Osteoblast (primary cell): ENCODE measurements at regions not wholly inside any gene's neighbourhood (a gene's known extent, or its start where the extent isn't known, plus 50 kb on each side); places are given as distances from the start of the nearest gene placed in this dataset.

ENCODE experiments used
- DNase-seq: peaks from one replicate; pipeline ENCODE4 v3.0.0; 2011; ENCODE audit warnings: low spot score, mixed read lengths; ENCODE audit not compliant: insufficient read length; ENCODE audit errors: missing footprints
- H2AFZ ChIP-seq: 2 replicates; pipeline ENCODE4 v1.6.0; 2011; ENCODE audit warnings: mild to moderate bottlenecking, low read length
- H3K27ac ChIP-seq: 2 replicates; pipeline ENCODE4 v1.5.1; 2011; ENCODE audit warnings: mild to moderate bottlenecking, low read depth, low read length, moderate library complexity
- H3K27me3 ChIP-seq: 2 replicates; pipeline ENCODE4 v1.6.0; 2012; ENCODE audit warnings: mild to moderate bottlenecking, control low read depth, inconsistent platforms, low read length, moderate library complexity; ENCODE audit not compliant: insufficient read depth
- H3K36me3 ChIP-seq: 2 replicates; pipeline ENCODE4 v1.5.1; 2011; ENCODE audit warnings: mild to moderate bottlenecking, low read length, control low read depth, moderate library complexity; ENCODE audit not compliant: insufficient read depth
- H3K4me1 ChIP-seq: 2 replicates; pipeline ENCODE4 v1.5.1; 2011; ENCODE audit warnings: mild to moderate bottlenecking, low read length, control low read depth, moderate library complexity; ENCODE audit not compliant: insufficient read depth
- H3K4me2 ChIP-seq: 2 replicates; pipeline ENCODE4 v1.6.0; 2011; ENCODE audit warnings: mild to moderate bottlenecking, low read length; ENCODE audit not compliant: insufficient read depth
- H3K4me3 ChIP-seq: fragments of 200-600 bp; sonication (generic); 3 replicates; pipeline ENCODE4 v1.5.1; 2012; ENCODE audit warnings: mild to moderate bottlenecking, low read length, inconsistent platforms; ENCODE audit not compliant: insufficient read depth
- H3K79me2 ChIP-seq: 2 replicates; pipeline ENCODE4 v1.6.0; 2012; ENCODE audit warnings: mild to moderate bottlenecking, low read length, control low read depth, inconsistent platforms; ENCODE audit not compliant: insufficient read depth
- H3K9me3 ChIP-seq: 2 replicates; pipeline ENCODE4 v1.5.1; 2011; ENCODE audit warnings: low read depth, low read length, control low read depth
- H4K20me1 ChIP-seq: 2 replicates; pipeline ENCODE4 v1.6.0; 2012; ENCODE audit warnings: mild to moderate bottlenecking, low read length, control low read depth; ENCODE audit not compliant: insufficient read depth
- CTCF ChIP-seq: IDR thresholded peaks from 2 replicates; pipeline ENCODE4 v1.5.1; 2011; ENCODE audit warnings: mild to moderate bottlenecking, low read depth, low read length, moderate library complexity; ENCODE audit errors: extremely low read depth

DNA sequence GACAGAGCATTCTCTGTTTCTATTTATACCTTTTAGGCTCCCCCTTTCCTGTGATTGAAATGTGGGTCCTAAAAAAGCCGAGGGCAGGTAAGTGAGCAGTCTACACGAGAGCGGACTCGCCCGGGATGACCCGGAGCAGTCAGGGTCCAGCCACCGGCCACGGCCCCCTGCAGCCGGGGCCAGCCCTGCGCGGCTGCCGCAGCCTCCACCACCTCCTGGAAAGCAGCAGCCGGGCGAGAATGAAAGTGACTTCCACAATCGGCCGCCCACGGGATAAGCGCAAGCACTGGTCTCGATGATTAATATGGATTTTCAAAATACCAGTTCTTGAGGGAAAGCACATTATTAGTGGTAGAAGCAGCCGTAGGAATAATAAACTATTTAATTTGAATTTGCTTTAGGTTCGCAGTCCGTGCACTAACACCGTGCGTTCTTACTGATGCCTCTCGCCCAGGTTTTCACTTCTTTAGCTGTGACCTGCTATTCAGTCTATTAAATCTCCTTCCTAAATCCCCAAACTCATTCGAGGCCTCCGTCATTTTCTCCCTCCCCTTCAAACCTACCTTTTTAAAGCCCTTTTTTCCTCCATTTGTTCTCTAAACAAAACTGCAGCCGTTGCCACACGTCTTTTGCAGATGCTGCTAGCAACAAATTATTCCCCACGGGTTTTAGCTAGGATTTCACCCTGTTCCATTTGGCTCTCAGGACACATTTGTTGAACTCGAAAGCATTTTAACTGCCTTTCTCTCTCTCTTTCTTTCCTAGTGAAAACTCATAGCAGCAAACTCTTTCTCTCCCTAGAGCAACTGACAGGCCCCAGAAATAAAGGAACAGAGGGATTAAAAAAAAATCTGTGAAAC is 1015.1 kb upstream of the PIK3C3 start:
- Histone ChIP-seq H3K4me3 (no peak overlapping the region), H3K4me2 (peak overlapping the region; percentile 24), H3K36me3 (no peaks in the 10 kb centered on the region), H3K27ac (no peak overlapping the region), H4K20me1 (no peaks in the 10 kb centered on the region), H3K27me3 (no peaks in the 10 kb centered on the region), H3K4me1 (no peaks in the 10 kb centered on the region), H2AFZ (peak overlapping the region; percentile 31), H3K9me3 (no peaks in the 10 kb centered on the region), H3K79me2 (no peaks in the 10 kb centered on the region)
- no peak for DNase-seq
- TF ChIP-seq CTCF = no peak

- TF ChIP-seq CTCF = no peak
- Histone ChIP-seq H3K9me3 (no peaks in the 10 kb centered on the region), H2AFZ (no peak overlapping the region), H3K27me3 (no peaks in the 10 kb centered on the region), H3K4me1 (no peaks in the 10 kb centered on the region), H3K79me2 (no peaks in the 10 kb centered on the region), H3K36me3 (no peaks in the 10 kb centered on the region), H4K20me1 (no peaks in the 10 kb centered on the region), H3K4me3 (no peak overlapping the region), H3K27ac (no peak overlapping the region), H3K4me2 (no peak overlapping the region)
- no peak for DNase-seq
Measured at GRCh38 chr18:40938615-40939014, 1016.4 kb upstream of the PIK3C3 start.

DNA sequence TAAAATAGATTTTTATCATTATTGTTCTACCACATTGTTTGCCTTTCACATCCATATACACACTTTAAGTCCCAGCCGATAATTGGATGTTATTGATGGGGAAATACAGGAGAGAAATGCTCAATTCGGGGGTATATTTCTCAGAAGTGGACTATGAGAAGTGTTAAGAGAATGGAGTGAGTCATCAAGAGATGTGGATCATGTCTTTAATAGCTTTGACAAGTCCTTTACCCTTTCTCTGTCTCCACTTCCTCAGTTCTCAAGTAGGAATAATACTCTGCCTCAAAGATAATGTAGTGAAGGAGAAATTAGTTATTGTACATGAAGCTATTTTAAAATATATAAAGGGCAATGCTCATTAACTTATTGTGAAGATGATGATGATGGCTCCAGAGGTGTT is 1017.6 kb upstream of the PIK3C3 start:
- Histone ChIP-seq H3K79me2 (no peaks in the 10 kb centered on the region), H3K4me2 (no peak overlapping the region), H3K36me3 (no peaks in the 10 kb centered on the region), H3K4me3 (no peak overlapping the region), H3K27me3 (no peaks in the 10 kb centered on the region), H4K20me1 (no peaks in the 10 kb centered on the region), H2AFZ (no peak overlapping the region), H3K9me3 (no peaks in the 10 kb centered on the region), H3K4me1 (no peaks in the 10 kb centered on the region), H3K27ac (no peak overlapping the region)
- no peak for DNase-seq
- no peak for TF ChIP-seq CTCF

DNA sequence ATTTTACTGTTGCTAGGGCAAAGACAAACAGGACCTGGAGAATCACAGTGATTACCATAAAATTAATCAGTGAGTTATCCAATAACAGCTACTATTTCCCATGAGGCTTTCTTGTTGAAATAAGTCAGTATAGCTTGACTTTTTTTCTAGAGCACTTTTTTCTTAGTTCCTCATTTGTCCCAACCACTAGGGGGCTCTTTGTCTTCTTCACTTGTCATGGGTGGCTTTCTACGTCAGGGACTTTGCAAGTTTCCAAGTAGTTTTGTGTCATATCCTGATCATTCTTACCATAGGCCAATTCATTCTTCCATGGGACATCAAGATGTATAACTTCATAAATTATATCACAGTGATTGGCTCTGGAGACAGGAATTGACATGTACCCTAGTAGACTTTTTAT is 1019.6 kb upstream of the PIK3C3 start:
- H3K9me3 ChIP-seq = no peaks in the 10 kb centered on the region
- H3K27me3 ChIP-seq = no peaks in the 10 kb centered on the region

More for the DNA sequence above, 1019.6 kb upstream of the PIK3C3 start:
- Histone ChIP-seq H3K4me1 (no peaks in the 10 kb centered on the region), H3K36me3 (no peaks in the 10 kb centered on the region), H2AFZ (no peak overlapping the region), H4K20me1 (no peaks in the 10 kb centered on the region), H3K4me3 (no peak overlapping the region), H3K79me2 (no peaks in the 10 kb centered on the region), H3K27ac (no peak overlapping the region), H3K4me2 (no peak overlapping the region)
- peak; percentile 30 for TF ChIP-seq CTCF
- no peak for DNase-seq
